ENCODE measurements at regions not wholly inside any gene's neighbourhood (a gene's known extent, or its start where the extent isn't known, plus 50 kb on each side); places are given as distances from the start of the nearest gene placed in this dataset.
"Not testable (repeated sequence)": the region's sequence is repeated elsewhere in the genome, so short reads cannot be mapped to it uniquely, and the experiment has no call there.

GRCh38 chr20:5390720-5391119 is 74.0 kb upstream of the PROKR2 start:
- no peak for DNase-seq (ENCODE audit: low spot score)

- DNase-seq (ENCODE audit: low spot score) = not testable (repeated sequence)
Observed at GRCh38 chr20:5386846-5387245, 70.1 kb upstream of the PROKR2 start.

- not testable (repeated sequence) for DNase-seq (ENCODE audit: low spot score)
Observed at GRCh38 chr20:5381527-5381926, 64.8 kb upstream of the PROKR2 start.

GRCh38 chr20:5377484-5377883 is 60.7 kb upstream of the PROKR2 start:
- no peak for DNase-seq (ENCODE audit: low spot score)

- no peak for DNase-seq (ENCODE audit: low spot score)
Observed at GRCh38 chr20:5376228-5376627, 59.5 kb upstream of the PROKR2 start.

- no peak for DNase-seq (ENCODE audit: low spot score)
Observed at GRCh38 chr20:5374171-5374570, 57.4 kb upstream of the PROKR2 start.

GRCh38 chr20:5372371-5372770 is 55.6 kb upstream of the PROKR2 start:
- DNase-seq (ENCODE audit: low spot score) = no peak

GRCh38 chr20:5369629-5370028 is 52.9 kb upstream of the PROKR2 start:
- DNase-seq (ENCODE audit: low spot score) = no peak

Measured in cerebellar cortex (tissue), 1 donor.